ENCODE measurements at regions not wholly inside any gene's neighbourhood (a gene's known extent, or its start where the extent isn't known, plus 50 kb on each side); places are given as distances from the start of the nearest gene placed in this dataset.
"Not testable (repeated sequence)": the region's sequence is repeated elsewhere in the genome, so short reads cannot be mapped to it uniquely, and the experiment has no call there.

- no peak for DNase-seq (ENCODE audit: low read depth in 2 of 3, low spot score in 2 of 3)
These were observed 250.7 kb downstream of the VAPA start for GRCh38 chr18:10164271-10165071.

- no peak for DNase-seq (ENCODE audit: low read depth in 2 of 3, low spot score in 2 of 3)
These were observed 252.5 kb downstream of the VAPA start for GRCh38 chr18:10166164-10166807.

GRCh38 chr18:10167759-10168158, 253.9 kb downstream of the VAPA start:
- DNase-seq (ENCODE audit: low read depth in 2 of 3, low spot score in 2 of 3): no peak

GRCh38 chr18:10168477-10168876, 254.7 kb downstream of the VAPA start:
- DNase-seq (ENCODE audit: low read depth in 2 of 3, low spot score in 2 of 3): no peak

GRCh38 chr18:10169064-10169562, 255.3 kb downstream of the VAPA start:
- no peak for DNase-seq (ENCODE audit: low read depth in 2 of 3, low spot score in 2 of 3)

GRCh38 chr18:10169814-10170213, 256.0 kb downstream of the VAPA start:
- DNase-seq (ENCODE audit: low read depth in 2 of 3, low spot score in 2 of 3): no peak

GRCh38 chr18:10170375-10170774, 256.6 kb downstream of the VAPA start:
- DNase-seq (ENCODE audit: low read depth in 2 of 3, low spot score in 2 of 3): no peak

GRCh38 chr18:10175333-10175732, 261.5 kb downstream of the VAPA start:
- DNase-seq (ENCODE audit: low read depth in 2 of 3, low spot score in 2 of 3): not testable (repeated sequence)

- DNase-seq (ENCODE audit: low read depth in 2 of 3, low spot score in 2 of 3): not testable (repeated sequence)
These were observed 265.5 kb downstream of the VAPA start for GRCh38 chr18:10179326-10179725.

- DNase-seq (ENCODE audit: low read depth in 2 of 3, low spot score in 2 of 3): no peak
These were observed 268.3 kb downstream of the VAPA start for GRCh38 chr18:10182009-10182624.

GRCh38 chr18:10184776-10185175, 269.7 kb upstream of the APCDD1 start:
- no peak for DNase-seq (ENCODE audit: low read depth in 2 of 3, low spot score in 2 of 3)

GRCh38 chr18:10188971-10189810, 265.2 kb upstream of the APCDD1 start:
- no peak for DNase-seq (ENCODE audit: low read depth in 2 of 3, low spot score in 2 of 3)

- DNase-seq (ENCODE audit: low read depth in 2 of 3, low spot score in 2 of 3): no peak
These were observed 263.9 kb upstream of the APCDD1 start for GRCh38 chr18:10190564-10190963.

GRCh38 chr18:10193444-10193843, 261.0 kb upstream of the APCDD1 start:
- no peak for DNase-seq (ENCODE audit: low read depth in 2 of 3, low spot score in 2 of 3)

- DNase-seq (ENCODE audit: low read depth in 2 of 3, low spot score in 2 of 3): no peak
These were observed 259.8 kb upstream of the APCDD1 start for GRCh38 chr18:10194592-10194991.

- DNase-seq (ENCODE audit: low read depth in 2 of 3, low spot score in 2 of 3): no peak
These were observed 258.9 kb upstream of the APCDD1 start for GRCh38 chr18:10195529-10195928.

- no peak for DNase-seq (ENCODE audit: low read depth in 2 of 3, low spot score in 2 of 3)
These were observed 257.3 kb upstream of the APCDD1 start for GRCh38 chr18:10197097-10197496.

- no peak for DNase-seq (ENCODE audit: low read depth in 2 of 3, low spot score in 2 of 3)
These were observed 253.2 kb upstream of the APCDD1 start for GRCh38 chr18:10201226-10201625.

- DNase-seq (ENCODE audit: low read depth in 2 of 3, low spot score in 2 of 3): no peak
These were observed 252.8 kb upstream of the APCDD1 start for GRCh38 chr18:10201659-10202058.

GRCh38 chr18:10202845-10203321, 251.6 kb upstream of the APCDD1 start:
- DNase-seq (ENCODE audit: low read depth in 2 of 3, low spot score in 2 of 3): no peak

- no peak for DNase-seq (ENCODE audit: low read depth in 2 of 3, low spot score in 2 of 3)
These were observed 249.3 kb upstream of the APCDD1 start for GRCh38 chr18:10205151-10205550.
